ENCODE measurements at regions not wholly inside any gene's neighbourhood (a gene's known extent, or its start where the extent isn't known, plus 50 kb on each side); places are given as distances from the start of the nearest gene placed in this dataset.

GRCh38 chr6:39995633-39996032 is 61.4 kb upstream of the MOCS1 start:
- Histone ChIP-seq H3K27me3 (replicated peaks; ENCODE audit: control insufficient read depth, insufficient read depth, low read length) (no peaks in the 10 kb centered on the region; the same call in 1 of the 2 replicates), H3K36me3 (ENCODE audit: control insufficient read depth, insufficient read depth, low read length) (no peaks in the 10 kb centered on the region), H3K4me3 (replicated peaks; ENCODE audit: low read depth, low read length) (no peak overlapping the region)
- TF ChIP-seq, protein P1, sequence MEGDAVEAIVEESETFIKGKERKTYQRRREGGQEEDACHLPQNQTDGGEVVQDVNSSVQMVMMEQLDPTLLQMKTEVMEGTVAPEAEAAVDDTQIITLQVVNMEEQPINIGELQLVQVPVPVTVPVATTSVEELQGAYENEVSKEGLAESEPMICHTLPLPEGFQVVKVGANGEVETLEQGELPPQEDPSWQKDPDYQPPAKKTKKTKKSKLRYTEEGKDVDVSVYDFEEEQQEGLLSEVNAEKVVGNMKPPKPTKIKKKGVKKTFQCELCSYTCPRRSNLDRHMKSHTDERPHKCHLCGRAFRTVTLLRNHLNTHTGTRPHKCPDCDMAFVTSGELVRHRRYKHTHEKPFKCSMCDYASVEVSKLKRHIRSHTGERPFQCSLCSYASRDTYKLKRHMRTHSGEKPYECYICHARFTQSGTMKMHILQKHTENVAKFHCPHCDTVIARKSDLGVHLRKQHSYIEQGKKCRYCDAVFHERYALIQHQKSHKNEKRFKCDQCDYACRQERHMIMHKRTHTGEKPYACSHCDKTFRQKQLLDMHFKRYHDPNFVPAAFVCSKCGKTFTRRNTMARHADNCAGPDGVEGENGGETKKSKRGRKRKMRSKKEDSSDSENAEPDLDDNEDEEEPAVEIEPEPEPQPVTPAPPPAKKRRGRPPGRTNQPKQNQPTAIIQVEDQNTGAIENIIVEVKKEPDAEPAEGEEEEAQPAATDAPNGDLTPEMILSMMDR (IDR thresholded peaks at IDR 0.05; ENCODE audit: insufficient read depth, low read length, poor library complexity, severe bottlenecking), result no peak
- no peak for DNase-seq (ENCODE audit: extremely low read depth, insufficient read length)

- H3K36me3 ChIP-seq (ENCODE audit: control insufficient read depth, insufficient read depth, low read length), result no peaks in the 10 kb centered on the region
- DNase-seq (ENCODE audit: extremely low read depth, insufficient read length), result no peak
- no peaks in the 10 kb centered on the region for H3K27me3 ChIP-seq (replicated peaks; ENCODE audit: control insufficient read depth, insufficient read depth, low read length)
- TF ChIP-seq, protein P1 (IDR thresholded peaks at IDR 0.05; ENCODE audit: insufficient read depth, low read length, poor library complexity, severe bottlenecking), result no peak
- H3K4me3 ChIP-seq (replicated peaks; ENCODE audit: low read depth, low read length), result no peak overlapping the region
Observed at GRCh38 chr6:39992861-39993622, 58.8 kb upstream of the MOCS1 start.
